ENCODE measurements at regions not wholly inside any gene's neighbourhood (a gene's known extent, or its start where the extent isn't known, plus 50 kb on each side); places are given as distances from the start of the nearest gene placed in this dataset.
A peak's percentile ranks its signal among the peaks of the same experiment; 100 is the strongest.

GRCh38 chr2:16496426-16497388 is 168.9 kb downstream of the CYRIA start:
- DNase-seq = no peak

- no peak for DNase-seq
Measured at GRCh38 chr2:16495509-16496208, 170.0 kb downstream of the CYRIA start.

GRCh38 chr2:16494836-16495508 is 170.7 kb downstream of the CYRIA start:
- DNase-seq = peak; percentile 59

- DNase-seq = no peak
Measured at GRCh38 chr2:16493788-16494187, 171.8 kb downstream of the CYRIA start.

DNA sequence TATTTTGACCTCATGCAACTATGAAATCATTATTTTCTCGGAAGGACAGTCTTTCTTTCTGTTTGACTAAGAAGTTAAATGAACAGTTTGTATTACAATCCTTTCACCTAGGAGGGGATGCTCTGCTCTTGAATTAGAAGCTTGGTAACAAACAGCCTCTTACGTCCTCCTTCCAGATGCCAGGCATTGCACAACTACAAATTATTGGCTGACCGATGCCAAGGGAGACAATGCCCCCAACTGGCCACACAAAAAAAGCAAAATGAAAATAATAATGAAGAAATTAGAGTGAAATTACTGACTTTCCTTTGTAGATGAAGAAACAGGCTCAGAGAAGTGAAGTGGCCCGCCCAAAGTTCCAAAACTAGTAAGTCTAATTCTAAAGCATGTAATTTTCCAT is 177.9 kb downstream of the CYRIA start:
- DNase-seq = no peak

DNA sequence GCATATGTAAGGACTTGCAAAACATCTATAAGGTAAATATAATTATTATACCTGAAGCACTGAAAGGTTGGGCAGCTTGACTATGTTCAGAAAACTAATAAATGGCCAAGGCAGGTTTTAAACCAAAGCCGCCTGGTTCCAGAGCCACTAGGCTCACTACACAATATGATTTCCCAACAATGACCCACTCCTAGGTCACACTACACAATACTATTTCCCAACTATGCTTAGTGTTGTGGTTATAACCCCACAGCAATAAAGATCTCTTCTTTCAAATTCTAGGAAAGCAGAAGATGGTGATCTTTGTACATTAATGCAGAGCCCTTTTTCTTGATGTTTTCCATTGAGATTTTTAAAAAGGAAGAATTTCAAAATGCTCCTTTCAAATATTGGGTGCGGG is 180.4 kb downstream of the CYRIA start:
- no peak for DNase-seq

- no peak for DNase-seq
Measured at GRCh38 chr2:16482460-16482859, 183.2 kb downstream of the CYRIA start.

GRCh38 chr2:16481351-16481750 is 184.3 kb downstream of the CYRIA start:
- DNase-seq = no peak

DNA sequence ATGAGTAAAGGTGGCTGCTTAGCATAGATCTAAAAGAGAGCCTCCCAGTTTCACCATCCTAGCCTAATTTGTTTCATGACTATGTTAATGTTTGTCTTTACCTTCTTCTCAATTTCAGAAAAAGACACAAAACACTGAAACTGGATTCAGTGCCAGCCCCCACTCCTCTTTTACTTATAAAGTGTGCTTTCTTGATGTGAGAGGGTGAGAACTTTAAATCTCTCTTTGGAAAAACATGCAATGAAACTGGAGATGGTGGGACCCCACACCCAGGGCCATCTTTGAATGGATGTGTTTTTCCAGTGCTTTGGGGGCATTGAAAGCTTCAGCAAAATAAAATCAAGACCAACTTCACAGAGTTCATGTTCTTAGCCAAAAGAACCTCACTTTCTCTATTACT is 185.9 kb downstream of the CYRIA start:
- DNase-seq = no peak

GRCh38 chr2:16478434-16479210 is 187.0 kb downstream of the CYRIA start:
- no peak for DNase-seq

DNA sequence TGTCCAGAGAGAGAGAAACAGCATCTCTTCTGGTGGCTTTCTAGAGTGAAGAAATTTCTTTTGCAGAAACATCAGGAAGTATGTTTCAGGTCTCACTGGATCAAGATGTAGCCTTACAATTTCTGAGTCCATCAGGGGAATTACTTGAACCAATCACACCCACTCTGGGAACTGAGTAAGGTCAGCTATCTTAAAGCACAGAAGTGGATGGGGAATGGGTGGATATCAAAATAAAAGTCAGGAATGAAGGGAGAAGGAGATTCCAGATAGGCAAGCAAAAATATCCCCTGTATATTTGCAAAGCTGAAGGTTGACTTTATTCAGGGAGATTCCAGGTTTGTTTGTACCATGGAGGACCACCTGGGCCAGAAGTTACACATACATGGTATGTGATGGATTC is 188.0 kb downstream of the CYRIA start:
- no peak for DNase-seq

DNA sequence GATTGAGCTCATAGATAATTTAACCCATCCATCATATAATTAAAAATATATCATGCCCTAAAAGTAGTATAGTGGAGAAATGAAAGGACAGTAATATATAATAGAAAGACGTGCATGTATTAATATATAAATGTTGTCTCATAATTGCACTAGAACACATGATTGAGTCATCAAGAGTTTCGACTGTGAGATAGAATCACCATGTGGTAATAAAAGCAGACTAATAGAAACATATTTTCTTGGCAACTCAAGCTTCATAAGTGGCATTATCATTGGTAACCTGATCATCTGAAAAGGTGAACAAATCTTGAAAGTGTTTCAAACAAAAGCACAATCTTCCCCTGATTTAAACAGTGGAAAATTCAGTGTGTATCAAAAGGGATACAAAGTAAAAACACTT is 188.8 kb downstream of the CYRIA start:
- DNase-seq = no peak

DNA sequence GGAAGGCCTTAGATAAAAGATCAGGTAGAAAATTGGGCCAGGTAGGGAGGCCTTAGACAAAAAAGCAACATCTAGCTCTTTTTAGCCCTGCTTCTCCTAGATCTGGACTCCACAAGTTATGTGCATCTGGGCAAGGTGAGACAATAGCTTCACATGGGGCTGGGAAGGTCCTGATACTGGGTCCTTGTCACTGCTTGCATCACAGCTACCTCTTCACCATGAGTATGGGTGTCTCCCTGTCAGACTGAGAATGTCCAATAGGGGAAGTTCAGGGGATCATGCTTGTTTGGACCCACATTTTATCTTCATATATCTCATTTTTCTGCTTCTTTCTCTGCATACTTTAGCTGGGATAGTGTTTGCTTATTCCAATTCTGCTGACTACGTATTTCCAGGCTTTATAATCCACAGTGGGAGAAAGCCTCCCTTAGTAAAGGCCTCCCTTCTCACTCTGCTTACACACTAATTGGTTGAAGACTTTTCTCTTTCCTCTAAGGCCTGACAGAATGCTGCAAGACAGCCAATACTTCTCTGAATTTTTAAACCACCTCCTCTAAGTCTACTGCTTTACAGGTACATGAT is 189.6 kb downstream of the CYRIA start:
- no peak for DNase-seq

DNA sequence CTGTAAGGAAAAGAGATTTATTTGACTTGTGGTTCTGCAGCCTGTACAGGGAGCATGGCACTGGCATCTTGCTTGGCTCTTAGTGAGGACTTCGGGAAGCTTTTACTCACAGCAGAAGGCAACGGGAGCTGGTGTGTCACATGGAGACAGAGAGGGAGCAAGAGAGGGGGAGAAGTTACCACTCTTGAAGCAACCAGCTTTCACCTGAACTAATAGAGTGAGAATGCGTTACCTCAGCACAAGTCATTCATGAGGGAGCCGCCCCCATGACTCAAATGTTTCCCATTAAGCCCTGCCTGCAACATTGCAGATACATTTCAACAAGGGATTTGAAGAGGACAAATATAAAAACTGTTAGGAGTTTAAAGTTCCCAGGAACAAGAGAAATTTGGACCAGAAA is 190.0 kb downstream of the CYRIA start:
- DNase-seq = peak; percentile 61

- no peak for DNase-seq
Measured at GRCh38 chr2:16473575-16473974, 192.1 kb downstream of the CYRIA start.

DNA sequence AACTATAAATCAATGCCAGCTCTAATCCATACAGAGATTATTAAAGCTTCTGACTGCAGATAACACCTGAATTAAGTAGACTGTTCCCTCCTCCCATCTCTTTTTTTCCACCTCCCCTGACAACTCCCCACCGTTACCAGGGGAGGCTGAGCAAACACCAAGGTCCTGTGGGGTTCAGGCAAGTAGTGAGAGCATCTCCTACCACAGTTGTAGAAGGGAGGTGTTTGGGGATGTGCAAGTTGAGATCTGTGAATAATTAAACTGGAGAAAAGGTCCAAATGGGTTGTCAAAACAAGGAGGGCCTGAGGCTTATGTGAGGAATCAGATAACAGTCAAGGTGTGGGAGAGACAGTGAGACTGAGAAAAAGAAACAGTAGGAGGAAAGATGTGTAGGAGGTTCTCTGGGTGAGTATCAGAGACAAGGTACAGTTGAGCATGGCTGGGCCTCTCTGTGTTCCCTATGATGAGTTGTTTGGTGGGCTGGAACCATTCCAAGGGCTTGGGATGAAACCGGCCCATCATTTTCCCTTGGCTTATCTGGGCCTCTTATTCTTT is 194.6 kb downstream of the CYRIA start:
- no peak for DNase-seq

GRCh38 chr2:16466821-16467151 is 198.8 kb downstream of the CYRIA start:
- no peak for DNase-seq

- no peak for DNase-seq
Measured at GRCh38 chr2:16466133-16466820, 199.4 kb downstream of the CYRIA start.

- no peak for DNase-seq
Measured at GRCh38 chr2:16464641-16465040, 201.0 kb downstream of the CYRIA start.

DNA sequence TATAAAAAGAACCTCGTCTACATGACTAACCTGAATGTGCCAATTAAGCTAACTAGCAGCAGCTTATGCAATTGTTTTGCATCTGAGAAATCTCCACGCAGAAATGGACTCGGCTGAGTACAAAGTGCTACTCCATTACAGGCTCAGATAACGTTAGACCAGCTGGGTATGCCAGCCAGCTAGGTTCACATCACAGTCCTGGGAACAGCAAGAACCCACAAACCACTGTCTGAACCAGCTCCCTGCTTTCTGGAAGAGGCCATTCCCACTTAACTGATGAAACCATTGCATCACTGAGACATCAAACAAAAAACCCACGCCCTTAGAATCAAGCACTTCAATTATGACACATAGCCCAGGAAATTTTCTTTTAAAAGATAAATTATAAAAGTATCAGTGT is 202.7 kb downstream of the CYRIA start:
- no peak for DNase-seq

GRCh38 chr2:16461672-16462071 is 204.0 kb downstream of the CYRIA start:
- no peak for DNase-seq

DNA sequence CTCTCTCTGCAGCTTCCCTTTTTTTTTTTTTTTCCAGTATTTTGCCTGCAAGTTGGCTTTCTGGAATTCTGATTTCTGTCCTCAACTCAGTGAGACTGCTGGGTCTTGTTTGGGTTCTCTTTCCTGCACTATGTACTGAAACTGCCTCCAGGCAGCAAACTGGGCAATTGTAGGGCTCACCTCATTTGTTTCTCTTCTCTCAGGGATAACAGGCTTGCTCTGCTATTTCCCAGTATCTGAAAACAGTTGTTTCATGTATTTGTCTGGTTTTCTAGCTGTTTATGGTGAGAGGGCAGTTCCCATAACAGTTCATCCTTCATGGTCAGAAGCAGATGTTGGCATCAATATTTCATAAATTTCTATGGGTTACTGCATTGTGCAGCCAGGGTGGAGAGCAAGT is 206.0 kb downstream of the CYRIA start:
- DNase-seq = no peak
